HEK293 (cell line): ENCODE measurements at regions not wholly inside any gene's neighbourhood (a gene's known extent, or its start where the extent isn't known, plus 50 kb on each side); places are given as distances from the start of the nearest gene placed in this dataset.

ENCODE experiments used
- CTCF ChIA-PET: fragments of 350-600 bp; formaldehyde crosslinking; extraction: SDS; loops from one replicate; lab custom pipeline; 2021; ENCODE audit warnings: antibody characterized with exemption; lab: Yijun Ruan, JAX
- POLR2A ChIA-PET: fragments of 300-600 bp; formaldehyde crosslinking; extraction: SDS; loops from one replicate; lab custom pipeline; 2020; ENCODE audit warnings: antibody characterized with exemption, inconsistent platforms; lab: Yijun Ruan, JAX
- H3K27ac ChIP-seq: fragments of 200-500 bp; sonication (Bioruptor generic); 2 replicates; pipeline ENCODE4 v1.5.1; 2014; ENCODE audit warnings: low read depth, low read length, control low read depth, inconsistent platforms; ENCODE audit errors: extremely low read depth
- H3K36me3 ChIP-seq, 2 experiments: fragments of 200-500 bp in 1 of 2; sonication (Bioruptor generic) in 1 of 2; 1 replicate in 1 of 2; 2 replicates in 1 of 2; pipeline ENCODE4 v1.5.1; 2014 to 2017; ENCODE audit warnings: inconsistent platforms in 2 of 2, low read length in 2 of 2; ENCODE audit not compliant: control insufficient read depth in 2 of 2, insufficient read depth in 1 of 2
- H3K4me1 ChIP-seq: fragments of 200-500 bp; sonication (Bioruptor generic); 2 replicates; pipeline ENCODE4 v1.5.1; 2014; ENCODE audit warnings: mild to moderate bottlenecking, low read length, inconsistent platforms; ENCODE audit not compliant: control insufficient read depth, insufficient read depth
- H3K4me3 ChIP-seq: 2 replicates; pipeline ENCODE4 v1.5.1; 2011; ENCODE audit warnings: low read depth, mild to moderate bottlenecking, control low read depth, low read length, moderate library complexity
- H3K9me3 ChIP-seq: fragments of 200-500 bp; sonication (Bioruptor generic); 2 replicates; pipeline ENCODE4 v1.5.1; 2014; ENCODE audit warnings: low read depth, low read length, inconsistent platforms; ENCODE audit not compliant: control insufficient read depth, insufficient read depth
- GFI1B ChIP-seq: fragments of 450-650 bp; formaldehyde crosslinking; IDR thresholded peaks from 2 replicates; pipeline ENCODE4 v1.5.1; 2016; ENCODE audit warnings: missing biosample characterization, missing genetic modification characterization
- GLIS1 ChIP-seq: fragments of 450-650 bp; formaldehyde crosslinking; IDR thresholded peaks from 2 replicates; pipeline ENCODE4 v1.5.1; 2016; ENCODE audit warnings: missing biosample characterization, missing genetic modification characterization
- HOXA7 ChIP-seq: sonication (generic); formaldehyde crosslinking; IDR thresholded peaks from 2 replicates; pipeline ENCODE4 v1.8.1; 2022; ENCODE audit warnings: missing genetic modification reagents, borderline replicate concordance
- HOXD13 ChIP-seq: sonication (generic); formaldehyde crosslinking; IDR thresholded peaks from 2 replicates; pipeline ENCODE4 v1.8.0; 2022; ENCODE audit warnings: missing genetic modification reagents, borderline replicate concordance
- PRDM6 ChIP-seq: fragments of 450-650 bp; formaldehyde crosslinking; IDR thresholded peaks from 2 replicates; pipeline ENCODE4 v1.5.1; 2017; ENCODE audit warnings: missing biosample characterization, missing genetic modification characterization
- TSHZ1 ChIP-seq: fragments of 450-650 bp; formaldehyde crosslinking; IDR thresholded peaks from 2 replicates; pipeline ENCODE4 v1.5.1; 2016; ENCODE audit warnings: missing biosample characterization, missing genetic modification characterization, borderline replicate concordance
- ZBTB7A ChIP-seq: fragments of 450-650 bp; formaldehyde crosslinking; IDR thresholded peaks from 2 replicates; pipeline ENCODE4 v1.5.1; 2016; ENCODE audit warnings: low read depth, missing biosample characterization, missing genetic modification characterization
- ZIC2 ChIP-seq: fragments of 450-650 bp; formaldehyde crosslinking; IDR thresholded peaks from 2 replicates; pipeline ENCODE4 v1.5.1; 2016; ENCODE audit warnings: missing biosample characterization, missing genetic modification characterization
- ZNF223 ChIP-seq: fragments of 450-650 bp; formaldehyde crosslinking; IDR thresholded peaks from 2 replicates; pipeline ENCODE4 v1.5.1; 2016; ENCODE audit warnings: missing biosample characterization, missing genetic modification characterization
- ZNF274 ChIP-seq, 2 experiments: fragments of 200-500 bp in 1 of 2; fragments of 450-650 bp in 1 of 2; sonication (Bioruptor generic) in 1 of 2; formaldehyde crosslinking in 1 of 2; IDR thresholded peaks; 2 replicates each; pipeline versions ENCODE4 v1.5.1 to v1.6.1; 2014 to 2016; ENCODE audit warnings: borderline replicate concordance in 1 of 2, inconsistent platforms in 1 of 2, low read length in 1 of 2, missing biosample characterization in 1 of 2, missing genetic modification characterization in 1 of 2
- ZNF350 ChIP-seq: fragments of 450-650 bp; formaldehyde crosslinking; IDR thresholded peaks from 2 replicates; pipeline ENCODE4 v1.5.0; 2017; ENCODE audit warnings: missing biosample characterization, mild to moderate bottlenecking, missing genetic modification characterization
- ZNF394 ChIP-seq: fragments of 450-650 bp; formaldehyde crosslinking; IDR thresholded peaks from 2 replicates; pipeline ENCODE4 v1.5.1; 2016; ENCODE audit warnings: missing biosample characterization, missing genetic modification characterization, mild to moderate bottlenecking, moderate library complexity, borderline replicate concordance
- ZNF398 ChIP-seq: fragments of 450-650 bp; formaldehyde crosslinking; IDR thresholded peaks from 2 replicates; pipeline ENCODE4 v1.5.1; 2017; ENCODE audit warnings: missing biosample characterization, missing genetic modification characterization
- ZNF433 ChIP-seq: fragments of 450-650 bp; formaldehyde crosslinking; IDR thresholded peaks from 2 replicates; pipeline ENCODE4 v1.5.1; 2016; ENCODE audit warnings: missing biosample characterization, missing genetic modification characterization, low read depth
- ZNF704 ChIP-seq: fragments of 450-650 bp; formaldehyde crosslinking; IDR thresholded peaks from 2 replicates; pipeline ENCODE4 v1.5.1; 2016; ENCODE audit warnings: missing biosample characterization, missing genetic modification characterization
- ZNF791 ChIP-seq: fragments of 450-650 bp; formaldehyde crosslinking; IDR thresholded peaks from 2 replicates; pipeline ENCODE4 v1.5.1; 2016; ENCODE audit warnings: missing biosample characterization, missing genetic modification characterization
- ZSCAN23 ChIP-seq: fragments of 450-650 bp; formaldehyde crosslinking; IDR thresholded peaks from 2 replicates; pipeline ENCODE4 v1.5.1; 2016; ENCODE audit warnings: missing biosample characterization, missing genetic modification characterization

GRCh38 chr3:40805456-40805855 lies 280.7 kb downstream of the ZNF621 start:
- CTCF ChIA-PET, result no interaction called here
- POLR2A ChIA-PET, result no interaction called here
- Histone ChIP-seq H3K27ac (no peak overlapping the region), H3K36me3 (no peaks in the 10 kb centered on the region), H3K4me1 (no peaks in the 10 kb centered on the region), H3K9me3 (no peaks in the 10 kb centered on the region)
- TF ChIP-seq ZNF274 (IDR thresholded peaks at IDR 0.05; ENCODE audit: low read length) (no peak), ZNF274 (tag by site-specific recombination; IDR thresholded peaks at IDR 0.05; ENCODE audit: borderline replicate concordance) (no peak), ZNF394 (tag by site-specific recombination) (no peak), ZBTB7A (tag by site-specific recombination) (no peak), ZNF398 (tag by site-specific recombination) (no peak), HOXA7 (CRISPR knock-in tag) (no peak), ZNF704 (tag by site-specific recombination) (no peak), GFI1B (tag by site-specific recombination) (no peak), ZNF223 (tag by site-specific recombination) (no peak), TSHZ1 (tag by site-specific recombination) (no peak), ZNF433 (tag by site-specific recombination) (no peak), ZNF350 (tag by site-specific recombination) (no peak), ZNF791 (tag by site-specific recombination) (no peak)
- TF ChIP-seq, all 188 proteins: peak for 0
- no peak overlapping the region for H3K4me3 ChIP-seq

- POLR2A ChIA-PET, result no interaction called here
- no peak overlapping the region for H3K4me3 ChIP-seq
- H3K4me1 ChIP-seq, result no peaks in the 10 kb centered on the region
- no peak for TF ChIP-seq HOXD13 (CRISPR knock-in tag)
- TF ChIP-seq GLIS1 (tag by site-specific recombination), result no peak
- no peak for TF ChIP-seq ZIC2
- TF ChIP-seq ZSCAN23 (tag by site-specific recombination), result no peak
- no peak for TF ChIP-seq PRDM6
- CTCF ChIA-PET, result no interaction called here
- no peaks in the 10 kb centered on the region for H3K9me3 ChIP-seq
- H3K27ac ChIP-seq, result no peak overlapping the region
- no peaks in the 10 kb centered on the region for H3K36me3 ChIP-seq
These were observed 286.1 kb downstream of the ZNF621 start for GRCh38 chr3:40810813-40811212.
